B cell (primary cell): ENCODE measurements at regions not wholly inside any gene's neighbourhood (a gene's known extent, or its start where the extent isn't known, plus 50 kb on each side); places are given as distances from the start of the nearest gene placed in this dataset.

Source experiments
- ATAC-seq: fragments of 200-7000 bp; cut with Tn5 transposase; one replicate; pipeline ENCODE4 v1.10.0; 2021; ENCODE audit warnings: low read depth, mild to moderate bottlenecking, moderate number of reproducible peaks, moderate library complexity
- CTCF ChIA-PET: fragments of 350-600 bp; sonication (Branson Sonifier 250); formaldehyde crosslinking; loops from one replicate; lab custom pipeline; 2021; ENCODE audit warnings: antibody characterized with exemption, inconsistent platforms; lab: Charles Lee
- POLR2A ChIA-PET: fragments of 350-600 bp; sonication (Branson Sonifier 250); formaldehyde crosslinking; loops from one replicate; lab custom pipeline; 2021; ENCODE audit warnings: antibody characterized with exemption; lab: Charles Lee
- DNase-seq: peaks from one replicate; pipeline ENCODE4 v3.0.0; 2013
- H2AFZ ChIP-seq: 2 replicates; pipeline ENCODE4 v1.6.1; 2012; ENCODE audit warnings: mild to moderate bottlenecking, low read depth, low read length; ENCODE audit not compliant: insufficient read depth, poor library complexity, severe bottlenecking
- H3K27ac ChIP-seq, 2 donors: 1 replicate in 1 of 2; 2 replicates in 1 of 2; pipeline ENCODE4 v1.5.1; 2012 to 2013; ENCODE audit warnings: low read length in 2 of 2, mild to moderate bottlenecking in 2 of 2, moderate library complexity in 1 of 2
- H3K27me3 ChIP-seq, 4 experiments: fragments of 200-600 bp in 1 of 4; sonication (generic) in 1 of 4; replicated peaks in 1 of 4; 1 replicate in 2 of 4; 2 replicates in 2 of 4; pipeline versions ENCODE4 v1.6.1 to v1.7.0; 2013 to 2016; ENCODE audit warnings: low read length in 3 of 4, mild to moderate bottlenecking in 2 of 4, mixed read lengths in 1 of 4, moderate library complexity in 1 of 4; ENCODE audit not compliant: insufficient read depth in 4 of 4, control insufficient read depth in 3 of 4; ENCODE audit errors: control extremely low read depth in 1 of 4
- H3K36me3 ChIP-seq, 2 experiments: replicated peaks in 1 of 2; 1 replicate in 1 of 2; 2 replicates in 1 of 2; pipeline versions ENCODE4 v1.6.1 to v1.7.1; 2013; ENCODE audit warnings: low read length in 1 of 2; ENCODE audit not compliant: insufficient read depth in 2 of 2, control insufficient read depth in 1 of 2; ENCODE audit errors: control extremely low read depth in 1 of 2, extremely low read depth in 1 of 2
- H3K4me1 ChIP-seq, 2 donors: fragments of 200-600 bp in 1 of 2; sonication (generic) in 1 of 2; 1 replicate in 1 of 2; 2 replicates in 1 of 2; pipeline versions ENCODE4 v1.5.1 to v1.6.1; 2013 to 2017; ENCODE audit warnings: low read length in 2 of 2; ENCODE audit not compliant: control insufficient read depth in 2 of 2, insufficient read depth in 2 of 2
- H3K4me2 ChIP-seq: replicated peaks from 2 replicates; pipeline ENCODE3; 2012; ENCODE audit warnings: mild to moderate bottlenecking, low read depth, low read length; ENCODE audit not compliant: poor library complexity, severe bottlenecking
- H3K4me3 ChIP-seq, 5 experiments: fragments of 200-600 bp in 1 of 5; sonication (generic) in 1 of 5; 1 replicate in 3 of 5; 2 replicates in 2 of 5; pipeline versions ENCODE4 v1.5.1 to v1.7.0; 2011 to 2016; ENCODE audit warnings: low read length in 4 of 5, mild to moderate bottlenecking in 4 of 5, low read depth in 2 of 5, control low read depth in 1 of 5, moderate library complexity in 1 of 5; ENCODE audit not compliant: insufficient read depth in 1 of 5; ENCODE audit errors: control extremely low read depth in 1 of 5, extremely low read depth in 1 of 5
- H3K79me2 ChIP-seq: fragments of 200-600 bp; sonication (generic); one replicate; pipeline ENCODE4 v1.6.0; 2016; ENCODE audit warnings: low read length; ENCODE audit not compliant: control insufficient read depth, insufficient read depth
- H3K9ac ChIP-seq: fragments of 200-600 bp; sonication (generic); 2 replicates; pipeline ENCODE4 v1.6.1; 2017; ENCODE audit warnings: mild to moderate bottlenecking, low read length, moderate library complexity
- H3K9me3 ChIP-seq, 3 donors: one replicate each; pipeline versions ENCODE4 v1.6.1 to v1.7.1; 2013; ENCODE audit warnings: low read length in 2 of 3; ENCODE audit not compliant: control insufficient read depth in 2 of 3, insufficient read depth in 1 of 3; ENCODE audit errors: control extremely low read depth in 1 of 3
- H4K20me1 ChIP-seq: 2 replicates; pipeline ENCODE4 v1.6.0; 2012; ENCODE audit warnings: mild to moderate bottlenecking, low read length; ENCODE audit not compliant: insufficient read depth, control insufficient read depth, poor library complexity, severe bottlenecking
- H3K27ac Mint-ChIP-seq: one replicate; pipeline ENCODE4 v1.8.0; 2021; ENCODE audit warnings: mixed read lengths
- H3K27me3 Mint-ChIP-seq: one replicate; pipeline ENCODE4 v1.8.0; 2021; ENCODE audit warnings: mixed read lengths
- H3K4me1 Mint-ChIP-seq: one replicate; pipeline ENCODE4 v1.8.0; 2021; ENCODE audit warnings: mixed read lengths
- H3K4me3 Mint-ChIP-seq: one replicate; pipeline ENCODE4 v1.8.0; 2021; ENCODE audit warnings: mixed read lengths
- H3K9me3 Mint-ChIP-seq: one replicate; pipeline ENCODE4 v1.8.0; 2022; ENCODE audit warnings: mixed read lengths; ENCODE audit not compliant: insufficient read depth
- EZH2 ChIP-seq: IDR thresholded peaks from 2 replicates; pipeline ENCODE4 v1.6.1; 2012; ENCODE audit warnings: borderline replicate concordance, low read depth, mild to moderate bottlenecking, moderate library complexity, low read length; ENCODE audit not compliant: insufficient read depth, poor library complexity, severe bottlenecking
- WGBS: methylation state at CpG from one replicate; pipeline ENCODE4 v1.1.5; 2013; ENCODE audit warnings: missing lambda C conversion rate; ENCODE audit not compliant: insufficient coverage; 5-methylcytosine and 5-hydroxymethylcytosine counted together
- intact Hi-C: fragments of 100-400 bp; cut with micrococcal nuclease; formaldehyde crosslinking; loops from one replicate; pipeline ENCODE4 v1.10.0; 2022
- TF ChIP-seq, protein P1 (sequence below): fragments of 200-600 bp; IDR thresholded peaks from one replicate; pipeline ENCODE4 v1.8.0; 2022; ENCODE audit warnings: antibody characterized with exemption, mild to moderate bottlenecking

DNA sequence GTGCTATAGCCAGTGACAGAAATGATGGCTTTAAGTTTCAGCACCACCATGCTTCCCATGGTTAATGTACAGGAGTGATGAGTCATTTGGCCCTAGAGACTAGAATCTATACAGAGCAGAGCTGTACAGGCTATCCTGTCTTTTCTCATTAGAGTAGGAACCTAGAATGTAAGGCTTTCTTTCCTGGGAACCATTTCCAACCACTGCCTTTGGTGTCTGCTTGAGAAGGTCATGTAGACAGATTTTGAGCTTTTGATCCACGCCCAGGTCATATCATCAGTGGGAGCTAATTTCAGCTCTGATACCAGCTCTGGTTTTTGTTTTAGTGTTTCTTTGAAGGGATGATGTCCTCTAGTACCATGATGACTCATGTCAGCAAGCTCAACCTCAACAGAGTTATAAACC, 543.1 kb downstream of the NTRK3 start:
- no peaks in the 10 kb centered on the region for H3K4me1 ChIP-seq
- no peaks in the 10 kb centered on the region for H3K79me2 ChIP-seq
- CTCF ChIA-PET, result no interaction called here
- no peak overlapping the region for H3K4me2 ChIP-seq
- Mint-ChIP-seq H3K9me3 (peaks cover 2% of the 10 kb centered on the region), H3K4me1 (no peaks in the 10 kb centered on the region), H3K27ac (no peak overlapping the region), H3K27me3 (no peaks in the 10 kb centered on the region), H3K4me3 (no peak overlapping the region)
- DNase-seq (no peak), ATAC-seq (no peak)
- no peak overlapping the region for H3K9ac ChIP-seq
- no peak overlapping the region for H2AFZ ChIP-seq
- POLR2A ChIA-PET, result no interaction called here
- H4K20me1 ChIP-seq, result no peaks in the 10 kb centered on the region
- no CpG with 5 or more reads among the region's 1 CpG for WGBS
- no peaks in the 10 kb centered on the region for H3K36me3 ChIP-seq
- H3K27ac ChIP-seq, result no peak overlapping the region
- TF ChIP-seq, protein P1, sequence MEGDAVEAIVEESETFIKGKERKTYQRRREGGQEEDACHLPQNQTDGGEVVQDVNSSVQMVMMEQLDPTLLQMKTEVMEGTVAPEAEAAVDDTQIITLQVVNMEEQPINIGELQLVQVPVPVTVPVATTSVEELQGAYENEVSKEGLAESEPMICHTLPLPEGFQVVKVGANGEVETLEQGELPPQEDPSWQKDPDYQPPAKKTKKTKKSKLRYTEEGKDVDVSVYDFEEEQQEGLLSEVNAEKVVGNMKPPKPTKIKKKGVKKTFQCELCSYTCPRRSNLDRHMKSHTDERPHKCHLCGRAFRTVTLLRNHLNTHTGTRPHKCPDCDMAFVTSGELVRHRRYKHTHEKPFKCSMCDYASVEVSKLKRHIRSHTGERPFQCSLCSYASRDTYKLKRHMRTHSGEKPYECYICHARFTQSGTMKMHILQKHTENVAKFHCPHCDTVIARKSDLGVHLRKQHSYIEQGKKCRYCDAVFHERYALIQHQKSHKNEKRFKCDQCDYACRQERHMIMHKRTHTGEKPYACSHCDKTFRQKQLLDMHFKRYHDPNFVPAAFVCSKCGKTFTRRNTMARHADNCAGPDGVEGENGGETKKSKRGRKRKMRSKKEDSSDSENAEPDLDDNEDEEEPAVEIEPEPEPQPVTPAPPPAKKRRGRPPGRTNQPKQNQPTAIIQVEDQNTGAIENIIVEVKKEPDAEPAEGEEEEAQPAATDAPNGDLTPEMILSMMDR, result no peak
- TF ChIP-seq EZH2, result no peak
- H3K9me3 ChIP-seq, result no peaks in the 10 kb centered on the region
- no peak overlapping the region for H3K4me3 ChIP-seq
- intact Hi-C loops, result no loop called here
- no peaks in the 10 kb centered on the region for H3K27me3 ChIP-seq

DNA sequence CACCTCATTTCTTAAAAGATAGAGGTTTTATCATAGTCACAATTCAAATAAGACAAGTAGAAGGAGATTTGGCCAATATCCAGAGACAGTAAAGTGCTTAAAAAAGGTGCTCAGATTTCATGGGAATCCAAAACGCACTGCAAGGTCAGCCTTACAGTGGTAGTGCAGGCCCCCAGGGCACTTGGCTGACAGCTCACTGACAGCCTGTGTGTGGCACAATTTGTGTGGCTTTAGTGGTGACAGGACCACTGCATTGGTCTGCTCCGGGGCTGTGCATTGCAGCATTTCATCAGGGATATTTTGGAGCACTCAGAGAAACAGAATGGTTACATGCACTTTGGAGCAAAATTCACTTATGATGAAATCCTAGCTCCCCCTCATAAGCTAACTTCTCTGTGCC, 544.3 kb downstream of the NTRK3 start:
- no peak overlapping the region for H3K4me2 ChIP-seq
- intact Hi-C loops, result no loop called here
- Mint-ChIP-seq H3K27me3 (no peaks in the 10 kb centered on the region), H3K9me3 (peaks cover 2% of the 10 kb centered on the region), H3K27ac (no peak overlapping the region), H3K4me1 (no peaks in the 10 kb centered on the region), H3K4me3 (no peak overlapping the region)
- H3K79me2 ChIP-seq, result no peaks in the 10 kb centered on the region
- TF ChIP-seq EZH2, result no peak
- TF ChIP-seq, protein P1, result no peak
- H2AFZ ChIP-seq, result no peak overlapping the region
- no peaks in the 10 kb centered on the region for H3K4me1 ChIP-seq
- 92% methylated on average over 2 of the region's 2 CpGs for WGBS
- ChIA-PET CTCF (no interaction called here), POLR2A (no interaction called here)
- H4K20me1 ChIP-seq, result no peaks in the 10 kb centered on the region
- DNase-seq (no peak), ATAC-seq (no peak)
- H3K27me3 ChIP-seq, result no peaks in the 10 kb centered on the region
- no peaks in the 10 kb centered on the region for H3K9me3 ChIP-seq
- no peak overlapping the region for H3K4me3 ChIP-seq
- H3K9ac ChIP-seq, result no peak overlapping the region
- H3K36me3 ChIP-seq, result no peaks in the 10 kb centered on the region
- no peak overlapping the region for H3K27ac ChIP-seq
